H1 (cell line): ENCODE measurements at regions not wholly inside any gene's neighbourhood (a gene's known extent, or its start where the extent isn't known, plus 50 kb on each side); places are given as distances from the start of the nearest gene placed in this dataset.

ENCODE experiments used
- BACH1 ChIP-seq: IDR thresholded peaks from 2 replicates; pipeline ENCODE4 v1.6.1; 2012; ENCODE audit warnings: low read length, improper control_type of control experiment
- CTCF ChIP-seq, 3 experiments: IDR thresholded peaks; 1 replicate in 2 of 3; 2 replicates in 1 of 3; pipeline versions ENCODE4 v1.5.1 to v1.6.1; 2011; ENCODE audit warnings: low read length in 3 of 3, mild to moderate bottlenecking in 3 of 3, inconsistent platforms in 2 of 3, low read depth in 1 of 3, moderate library complexity in 1 of 3; ENCODE audit not compliant: insufficient read depth in 1 of 3; ENCODE audit errors: control extremely low read depth in 1 of 3

- TF ChIP-seq CTCF (IDR thresholded peaks at IDR 0.05; ENCODE audit: control extremely low read depth in 1 of 3, insufficient read depth in 1 of 3, low read depth in 1 of 3, low read length in 3 of 3) (no peak), BACH1 (no peak)
Measured at GRCh38 chr3:166446291-166446690, 609.1 kb upstream of the BCHE start.
